GM18861 (cell line): ENCODE measurements at regions not wholly inside any gene's neighbourhood (a gene's known extent, or its start where the extent isn't known, plus 50 kb on each side); places are given as distances from the start of the nearest gene placed in this dataset.
A peak's percentile ranks its signal among the peaks of the same experiment; 100 is the strongest.

Experiments
- ATAC-seq: cut with Tn5 transposase; IDR thresholded peaks from one replicate; pipeline ENCODE4 v1.9.1; 2021; ENCODE audit not compliant: unreplicated experiment

DNA sequence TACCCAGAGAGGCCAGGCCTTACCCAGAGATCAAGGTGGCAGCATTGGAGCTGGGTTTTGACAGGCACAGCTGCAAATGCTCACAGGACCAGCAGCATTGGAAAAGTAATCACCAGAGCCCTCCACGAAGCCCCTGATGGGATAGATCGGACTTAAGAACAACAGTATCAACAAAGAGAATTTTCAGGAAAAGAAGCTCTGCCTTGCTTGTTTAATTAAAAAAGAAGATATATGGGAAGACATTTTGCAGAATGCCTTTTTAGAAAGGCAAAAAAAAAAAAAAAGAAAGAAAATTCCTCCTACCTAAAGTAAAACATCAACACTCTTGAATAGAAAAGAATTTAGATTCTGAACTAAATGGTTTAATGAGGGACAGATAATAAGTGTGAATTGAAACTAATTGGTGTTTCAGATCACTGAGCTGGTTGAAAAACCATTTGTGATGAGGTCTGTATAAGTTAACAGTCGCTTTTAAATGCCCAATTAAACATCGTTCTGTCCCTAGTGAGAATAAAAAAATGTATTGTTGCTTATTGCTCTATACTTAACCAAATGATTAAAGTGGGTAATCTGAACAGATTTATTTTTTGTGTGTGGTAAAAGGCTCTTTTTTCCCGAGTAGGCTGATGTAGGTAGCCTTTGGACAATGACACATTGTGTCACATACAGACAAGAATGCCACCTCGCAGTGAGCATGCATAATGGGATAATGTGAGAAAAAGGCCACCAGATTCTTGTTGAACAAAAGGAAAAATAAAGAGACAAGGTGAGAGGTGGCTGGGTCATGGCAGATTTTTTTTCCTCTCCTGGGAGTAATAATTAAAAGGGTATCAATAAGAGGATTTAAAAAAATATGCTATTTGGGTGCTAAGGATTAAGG, 93.0 kb upstream of the ARGLU1 start:
- ATAC-seq = no peak

DNA sequence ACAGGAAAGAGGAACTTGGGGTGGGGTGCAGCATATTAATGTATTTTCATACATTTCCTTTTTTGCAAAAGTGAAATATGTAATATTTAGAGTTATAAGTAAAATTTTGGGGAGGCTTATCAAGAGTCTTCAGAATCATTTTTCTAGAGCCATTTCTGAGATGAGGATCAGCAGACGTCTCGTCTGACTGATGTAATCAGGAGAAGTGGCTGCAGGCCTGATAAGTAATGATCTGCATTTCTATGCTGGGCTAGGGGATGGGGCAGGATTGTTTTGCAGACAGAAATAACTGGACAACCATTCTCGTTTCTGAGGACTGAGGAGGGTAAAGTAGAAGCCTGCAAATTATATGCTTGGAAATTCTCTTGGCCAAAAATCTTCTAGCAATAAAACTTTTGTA, 89.2 kb upstream of the ARGLU1 start:
- ATAC-seq = no peak

GRCh38 chr13:106656186-106656585, 88.2 kb upstream of the ARGLU1 start:
- ATAC-seq = no peak

- ATAC-seq = no peak
These were observed 83.5 kb upstream of the ARGLU1 start for GRCh38 chr13:106651442-106651841.

DNA sequence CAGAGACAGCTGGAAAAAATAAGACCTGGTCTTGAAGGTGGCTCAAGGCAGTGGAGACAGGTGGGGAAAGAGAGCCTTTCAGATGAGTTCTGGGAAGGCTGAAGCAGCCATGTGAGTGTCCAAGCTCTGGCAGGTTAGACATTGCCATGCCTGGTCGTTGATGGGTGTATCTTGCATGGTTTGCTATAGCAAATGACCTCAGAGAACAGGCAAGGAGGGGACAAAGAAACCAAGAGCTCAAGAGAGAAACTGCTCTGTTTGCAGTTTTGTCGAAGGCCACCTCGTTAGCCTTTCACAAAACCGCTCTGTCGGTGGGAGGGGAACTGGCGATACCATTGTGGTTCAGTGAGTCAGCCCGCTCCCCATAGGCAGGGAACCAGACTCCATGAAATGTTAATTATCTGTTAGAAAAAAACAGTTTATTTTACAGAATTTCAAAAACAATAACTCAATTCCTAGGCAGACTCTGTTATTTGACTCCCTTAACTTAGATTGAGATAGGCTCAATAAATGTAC, 82.8 kb upstream of the ARGLU1 start:
- no peak for ATAC-seq

- no peak for ATAC-seq
These were observed 81.6 kb upstream of the ARGLU1 start for GRCh38 chr13:106649495-106649894.

GRCh38 chr13:106640515-106640914, 72.6 kb upstream of the ARGLU1 start:
- no peak for ATAC-seq

DNA sequence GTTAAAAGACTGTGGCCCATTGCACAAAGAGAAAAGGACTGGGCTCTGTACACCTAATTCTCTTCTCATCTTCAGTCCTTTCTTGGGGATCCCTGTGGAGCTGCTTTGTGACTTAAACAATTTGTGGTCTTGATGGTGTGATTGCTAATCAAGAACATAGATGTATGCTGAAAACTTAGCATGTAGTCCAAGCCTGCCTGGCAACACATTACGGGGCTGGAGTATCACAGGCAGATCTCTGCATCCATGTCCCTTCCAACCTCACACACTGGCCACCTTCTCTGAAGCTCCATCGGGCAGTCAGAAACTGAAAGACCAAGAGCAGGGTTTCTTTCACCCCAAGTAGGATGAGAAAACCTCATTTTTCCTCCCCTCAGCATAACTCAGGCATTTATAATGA, 69.6 kb upstream of the ARGLU1 start:
- no peak for ATAC-seq

DNA sequence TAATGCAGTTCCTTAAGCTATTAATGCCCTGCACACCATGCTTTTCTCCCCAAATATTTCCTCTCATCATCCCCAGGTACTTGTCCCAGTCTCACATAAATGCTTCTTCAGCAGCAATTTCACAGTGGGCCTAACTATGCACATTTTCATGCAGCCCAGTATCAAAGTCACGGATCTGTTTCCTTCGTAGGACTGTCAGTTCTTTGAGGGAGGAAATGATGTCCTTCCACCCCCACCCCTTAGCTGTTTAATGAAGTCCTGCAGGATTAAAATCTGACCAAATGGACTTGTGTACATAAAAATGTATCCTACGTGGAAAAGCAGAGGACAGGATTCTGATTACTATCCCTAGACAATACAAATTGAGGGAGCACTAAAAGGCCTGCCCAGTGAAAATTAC, 68.6 kb upstream of the ARGLU1 start:
- no peak for ATAC-seq

DNA sequence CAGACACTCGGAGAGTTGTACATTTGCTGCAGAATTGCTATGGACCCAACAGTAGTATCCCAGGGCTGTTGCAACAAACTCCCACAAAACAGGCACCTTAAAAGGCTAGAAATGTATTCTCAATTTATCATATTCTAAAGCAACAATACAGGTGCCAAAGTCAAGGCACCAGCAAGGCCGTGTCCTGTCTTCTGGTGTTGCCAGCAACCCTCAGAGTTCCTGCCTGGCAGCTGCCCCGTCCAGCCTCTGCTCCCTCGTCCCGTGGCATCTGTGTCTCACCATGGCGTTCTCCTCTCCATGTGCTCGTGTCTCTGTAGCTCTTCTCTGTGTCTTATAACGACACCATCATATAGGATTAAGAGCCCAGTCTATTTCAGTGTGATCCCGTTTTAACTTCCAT, 67.7 kb upstream of the ARGLU1 start:
- no peak for ATAC-seq

DNA sequence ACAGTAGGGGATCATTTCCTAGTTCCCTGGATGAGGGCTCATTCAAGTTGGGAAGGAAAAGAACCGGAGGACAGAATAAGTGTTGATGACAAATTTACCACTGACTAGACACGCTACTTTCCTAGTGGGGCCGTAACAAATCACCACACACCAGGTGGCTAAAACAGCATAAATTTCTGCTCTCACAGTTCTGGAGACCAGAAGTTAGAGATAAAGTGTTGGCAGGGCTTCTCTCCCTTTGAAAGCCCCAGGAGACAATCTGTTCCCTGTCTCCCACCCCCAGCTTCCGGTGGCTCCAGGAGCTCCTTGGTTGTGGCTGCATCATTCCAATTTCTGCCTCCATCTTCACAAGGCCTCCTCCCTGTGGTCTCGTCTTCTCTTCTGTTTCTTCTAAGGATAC, 65.4 kb upstream of the ARGLU1 start:
- ATAC-seq = no peak

GRCh38 chr13:106630650-106631049, 62.7 kb upstream of the ARGLU1 start:
- no peak for ATAC-seq

GRCh38 chr13:106630162-106630561, 62.2 kb upstream of the ARGLU1 start:
- ATAC-seq = no peak

GRCh38 chr13:106628936-106629659, 61.2 kb upstream of the ARGLU1 start:
- no peak for ATAC-seq

GRCh38 chr13:106626473-106626872, 58.5 kb upstream of the ARGLU1 start:
- no peak for ATAC-seq

DNA sequence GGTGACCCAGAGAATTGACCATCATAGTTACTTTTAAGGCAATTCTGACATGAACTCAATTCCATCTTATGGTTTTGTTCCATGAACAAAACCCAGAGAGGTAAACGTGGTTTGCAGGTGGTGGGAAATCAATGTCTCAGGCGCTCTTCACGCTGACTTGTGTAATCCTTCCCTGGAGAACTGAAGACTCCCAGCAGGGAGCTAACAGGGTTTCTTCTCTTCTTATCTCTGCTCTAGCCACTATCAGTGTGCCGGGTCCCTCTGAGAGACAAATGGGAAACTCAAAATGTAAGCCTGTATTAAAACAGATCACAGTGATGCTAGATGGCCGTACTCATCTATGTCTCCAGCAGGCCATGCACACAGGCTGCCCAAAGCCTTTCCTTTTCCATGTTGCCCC, 57.6 kb upstream of the ARGLU1 start:
- ATAC-seq = no peak

- no peak for ATAC-seq
These were observed 56.0 kb upstream of the ARGLU1 start for GRCh38 chr13:106623799-106624460.

GRCh38 chr13:106621833-106622232, 53.9 kb upstream of the ARGLU1 start:
- no peak for ATAC-seq

GRCh38 chr13:106619688-106620555, 52.0 kb upstream of the ARGLU1 start:
- peak; percentile 97 for ATAC-seq
